Activated CD4-positive, alpha-beta T cell treated with anti-CD3 and anti-CD28 coated beads for 1 hour (primary cell): ENCODE measurements at regions not wholly inside any gene's neighbourhood (a gene's known extent, or its start where the extent isn't known, plus 50 kb on each side); places are given as distances from the start of the nearest gene placed in this dataset.

Source experiments
- DNase-seq: peaks from one replicate; pipeline ENCODE4 v3.0.0-alpha.2; 2020

DNA sequence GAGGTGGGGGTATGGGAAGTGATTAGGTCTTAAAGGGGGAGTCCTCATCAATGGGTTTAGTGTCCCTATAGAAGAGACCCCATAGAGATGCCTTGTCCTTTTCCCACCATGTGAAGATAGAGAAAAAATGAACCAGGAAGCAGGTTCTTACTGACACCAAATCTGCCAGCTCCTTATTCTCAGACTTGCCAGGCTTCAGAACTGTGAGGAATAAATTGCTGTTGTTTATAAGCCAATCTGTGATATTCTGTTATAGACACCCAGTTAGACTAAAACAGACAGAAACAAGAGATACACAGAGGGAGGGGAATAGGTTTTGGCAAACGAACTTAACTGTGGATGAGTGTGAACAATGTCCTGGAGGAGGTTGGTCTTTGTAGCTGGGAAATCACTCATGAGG is 381.4 kb downstream of the ADRA2A start:
- no peak for DNase-seq

DNA sequence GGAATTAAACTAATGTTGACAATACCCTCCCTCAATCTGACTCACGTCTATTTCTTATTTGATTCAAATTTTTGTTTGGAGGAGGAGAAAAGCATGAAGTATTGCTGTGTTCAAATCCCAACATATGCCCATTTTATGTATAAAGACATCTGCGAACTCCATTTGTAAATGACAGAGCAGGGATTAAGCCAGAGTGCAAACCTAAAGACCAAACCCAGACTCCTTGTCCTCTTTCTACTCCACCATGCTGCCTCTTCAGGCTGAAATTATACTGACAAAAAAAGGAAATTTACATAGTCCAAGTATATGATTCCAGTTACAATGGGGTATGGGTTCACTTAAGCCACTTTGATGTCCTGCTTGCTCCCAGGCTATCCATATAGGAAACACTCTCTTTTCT is 383.1 kb downstream of the ADRA2A start:
- DNase-seq = no peak

DNA sequence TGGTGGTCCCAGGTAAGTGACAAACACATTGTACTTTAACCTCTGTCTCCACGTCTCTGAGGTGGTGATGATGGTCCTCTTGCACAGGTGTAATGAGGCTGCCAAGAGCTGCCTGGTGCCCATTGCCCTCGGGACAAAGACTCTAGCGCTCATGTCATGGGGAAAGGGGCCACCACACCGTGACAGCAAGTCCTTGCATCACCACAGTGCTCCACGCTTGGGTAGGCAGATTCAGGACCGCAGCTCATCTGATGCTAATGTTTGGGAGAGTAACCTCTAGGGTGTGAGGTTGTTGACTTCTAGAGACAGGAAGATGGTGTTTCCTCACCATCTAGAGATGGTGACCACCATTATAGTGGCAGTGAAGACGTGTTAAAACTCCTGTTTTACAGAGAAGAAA is 395.6 kb downstream of the ADRA2A start:
- DNase-seq = no peak

DNA sequence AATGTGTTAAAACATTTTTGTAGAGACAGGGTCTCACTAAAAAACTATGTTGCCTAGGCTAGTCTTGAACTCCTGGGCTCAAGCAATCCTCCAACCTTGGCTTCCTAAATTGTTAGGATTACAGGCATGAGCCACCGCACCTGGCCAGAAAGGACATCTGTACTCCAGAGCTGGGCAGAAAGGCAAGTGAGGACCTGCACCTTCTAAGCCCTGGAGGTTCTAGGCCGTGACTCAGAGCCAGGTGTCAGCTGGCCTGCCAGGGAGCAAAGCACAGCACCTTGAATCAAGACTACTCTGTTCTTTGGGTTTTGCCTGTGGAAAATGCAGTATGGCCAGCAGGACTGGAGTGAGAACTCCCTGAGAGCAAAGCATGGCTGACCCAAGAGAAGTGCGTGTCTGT is 396.5 kb downstream of the ADRA2A start:
- no peak for DNase-seq

DNA sequence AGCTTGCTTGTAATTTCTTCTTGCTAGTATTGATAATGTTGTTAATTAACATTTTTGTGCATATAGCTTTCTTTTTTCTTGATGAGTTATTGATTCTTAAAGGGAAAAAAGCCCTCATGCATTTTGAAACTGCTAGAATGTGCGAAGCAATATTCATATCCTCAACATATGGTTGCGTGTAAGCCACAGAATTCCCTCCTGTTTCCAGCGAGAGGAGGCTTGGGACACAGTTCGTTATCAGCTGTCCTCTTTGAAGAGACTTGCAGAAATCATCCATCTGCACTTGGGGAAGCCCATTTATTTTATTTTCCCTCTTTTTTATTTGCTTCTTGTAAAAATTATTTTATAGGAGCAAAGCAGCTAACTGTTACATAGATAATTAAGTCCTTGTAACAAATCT is 398.0 kb downstream of the ADRA2A start:
- DNase-seq = no peak

DNA sequence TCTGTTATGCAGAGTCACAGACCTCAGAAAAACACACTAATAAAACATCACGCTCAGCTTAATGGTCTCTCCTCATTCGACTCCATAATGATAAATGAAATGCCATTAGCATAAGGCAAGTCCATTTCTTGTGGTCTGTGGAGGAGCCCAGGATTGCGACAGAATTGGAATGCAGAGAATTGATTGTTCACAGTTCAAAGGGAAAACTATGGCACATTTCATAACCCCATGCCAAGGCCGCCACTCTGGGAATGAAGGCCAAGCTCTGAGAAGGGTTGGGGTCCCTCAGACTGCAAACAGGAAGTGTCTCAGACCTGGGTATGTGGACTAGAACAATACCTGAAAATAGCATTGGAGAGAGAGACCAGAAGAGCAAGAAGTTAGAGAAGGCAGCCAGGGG is 398.9 kb downstream of the ADRA2A start:
- no peak for DNase-seq

DNA sequence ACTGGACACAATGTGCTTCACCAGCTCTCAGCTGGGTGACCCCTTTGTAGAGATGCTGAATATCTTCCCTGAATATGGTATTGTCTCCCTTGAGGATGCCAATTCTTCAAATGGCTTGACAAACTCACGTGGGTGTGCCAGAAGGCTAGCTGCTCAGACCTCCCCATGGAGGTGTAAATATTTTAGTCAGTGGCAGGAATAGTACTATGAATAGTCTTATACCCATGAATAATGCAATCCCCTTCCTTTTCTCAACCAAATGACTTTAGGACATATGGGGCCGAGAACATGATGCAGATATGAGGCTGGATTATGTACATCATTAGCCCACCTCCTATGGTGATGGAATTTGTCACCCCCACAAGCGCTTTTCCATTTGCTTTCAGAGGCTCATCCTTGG is 401.8 kb downstream of the ADRA2A start:
- DNase-seq = no peak

DNA sequence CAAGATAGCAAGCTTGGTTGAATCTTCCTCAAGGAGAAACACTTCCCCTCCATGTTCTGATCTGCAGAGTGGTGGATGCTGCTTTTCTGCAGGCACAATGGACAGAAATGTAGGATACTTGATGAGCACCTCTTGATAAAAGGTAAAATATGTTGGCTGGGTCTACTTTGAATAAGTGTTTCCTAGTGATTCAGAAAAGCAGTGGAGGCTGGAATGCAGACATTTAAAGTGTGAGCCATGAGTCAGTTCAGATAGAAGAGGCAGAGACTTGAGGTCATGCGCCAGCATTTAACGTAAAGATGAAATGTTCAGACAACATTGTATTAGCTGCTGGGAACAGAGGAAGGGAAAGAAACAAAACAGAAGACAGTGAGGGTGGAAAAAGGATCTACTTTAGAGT is 403.1 kb downstream of the ADRA2A start:
- no peak for DNase-seq

DNA sequence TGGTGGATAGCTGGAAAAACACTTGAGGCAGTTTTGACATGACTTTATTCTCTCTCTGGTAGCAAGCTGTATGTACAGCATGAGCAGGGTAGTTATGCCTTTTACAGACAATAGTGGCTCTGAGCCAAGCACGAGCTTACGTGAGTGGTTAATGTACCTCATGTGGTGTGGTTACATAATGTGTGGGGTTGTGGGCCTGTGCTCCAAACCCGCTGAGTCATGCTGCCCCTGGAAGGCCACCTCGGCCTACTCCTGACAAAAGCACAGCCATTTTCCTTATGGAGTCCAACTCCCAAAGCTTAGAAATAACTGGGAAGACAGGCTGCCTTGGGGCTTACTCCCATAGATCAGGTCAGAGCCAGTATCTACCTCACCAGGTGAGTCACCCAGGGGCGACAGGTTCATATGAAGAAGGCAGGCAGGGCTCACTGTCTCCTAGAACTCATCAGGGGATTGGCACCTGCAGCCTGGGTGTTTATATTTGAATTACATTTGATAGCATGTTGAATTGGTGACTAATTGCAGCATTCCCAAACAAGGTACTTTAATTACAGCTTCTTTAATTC is 404.5 kb downstream of the ADRA2A start:
- no peak for DNase-seq

DNA sequence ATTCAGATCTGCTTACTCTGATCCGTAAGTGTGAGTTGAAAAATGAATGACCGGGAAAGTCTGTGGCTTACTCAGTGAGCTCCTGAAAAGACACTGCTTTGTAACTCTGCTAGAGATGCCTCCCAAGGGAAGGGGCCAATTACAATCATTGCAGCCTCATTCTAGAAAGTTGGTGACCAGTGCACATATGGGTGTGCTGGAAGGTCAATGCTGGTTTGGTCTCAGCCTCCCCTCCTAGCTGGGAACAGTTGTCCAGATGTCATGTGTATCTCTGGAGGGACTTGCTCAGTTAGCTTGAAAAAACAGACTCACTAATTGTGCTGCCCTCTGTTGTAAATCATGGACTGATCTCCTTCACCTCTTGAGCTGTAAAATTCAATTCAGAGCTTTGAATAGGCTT is 405.0 kb downstream of the ADRA2A start:
- no peak for DNase-seq

DNA sequence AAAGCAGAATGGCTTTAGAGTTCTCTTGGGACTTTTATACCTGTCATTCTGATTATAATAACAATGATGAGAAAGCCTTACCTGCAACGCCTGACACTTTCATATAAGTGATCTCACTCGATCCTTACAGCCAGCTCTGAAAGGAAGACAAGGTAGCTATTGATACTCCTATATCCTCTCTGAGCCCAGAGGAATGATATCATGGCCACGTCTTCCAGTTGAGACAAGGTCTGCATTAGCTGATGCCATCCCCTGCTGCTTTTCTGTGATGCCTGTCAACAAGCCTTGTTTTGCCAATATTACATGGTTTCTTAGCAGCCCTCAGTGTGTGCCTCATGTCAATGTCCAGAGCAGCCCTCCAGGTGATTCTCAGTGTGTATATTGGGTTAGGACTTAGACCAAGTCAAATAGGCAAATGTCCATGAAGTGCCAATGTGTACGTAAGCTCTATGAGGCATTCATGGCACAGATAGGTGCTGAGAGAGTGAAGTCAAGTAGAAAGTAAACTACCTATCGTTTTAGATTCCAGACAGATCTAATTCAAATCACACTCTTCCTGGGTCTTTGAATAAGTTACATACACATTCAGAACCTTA is 405.9 kb downstream of the ADRA2A start:
- no peak for DNase-seq

DNA sequence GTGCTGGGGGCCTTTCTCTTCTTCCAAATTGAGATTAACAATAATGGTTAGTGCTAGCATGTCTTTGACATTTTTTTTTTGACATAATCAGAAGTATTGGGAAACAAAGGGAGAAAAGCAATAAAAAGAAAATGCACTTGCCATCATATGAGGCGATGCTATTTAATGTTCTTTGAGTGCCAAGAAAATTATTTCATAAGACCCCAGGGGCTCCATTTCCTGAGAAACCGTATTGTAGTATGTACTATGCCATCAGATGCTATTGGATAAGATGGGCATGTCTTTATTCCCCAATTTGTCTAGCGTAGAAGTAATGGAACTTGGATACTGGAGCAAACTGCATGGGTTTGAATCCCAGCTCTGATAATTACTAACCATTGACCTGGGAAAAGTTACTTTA is 408.9 kb downstream of the ADRA2A start:
- no peak for DNase-seq

DNA sequence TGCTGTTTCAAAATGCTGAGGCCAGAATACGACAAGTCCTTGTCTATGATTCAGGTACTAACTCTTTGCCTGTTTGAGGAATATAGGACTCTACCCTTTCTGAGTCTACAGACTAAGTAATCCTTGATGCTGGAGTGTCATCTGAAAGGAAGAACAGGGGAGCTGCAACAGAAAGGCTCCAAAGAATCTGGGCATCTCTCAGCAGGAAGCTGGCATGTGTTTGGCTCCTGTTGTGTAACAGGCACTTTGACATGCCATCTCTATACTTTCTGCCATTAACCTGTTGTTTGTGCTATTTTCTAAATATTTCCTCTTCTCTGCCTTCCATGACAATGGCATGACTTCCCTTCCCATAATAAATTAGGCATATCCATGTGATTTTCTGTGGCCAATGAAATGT is 409.5 kb downstream of the ADRA2A start:
- no peak for DNase-seq

DNA sequence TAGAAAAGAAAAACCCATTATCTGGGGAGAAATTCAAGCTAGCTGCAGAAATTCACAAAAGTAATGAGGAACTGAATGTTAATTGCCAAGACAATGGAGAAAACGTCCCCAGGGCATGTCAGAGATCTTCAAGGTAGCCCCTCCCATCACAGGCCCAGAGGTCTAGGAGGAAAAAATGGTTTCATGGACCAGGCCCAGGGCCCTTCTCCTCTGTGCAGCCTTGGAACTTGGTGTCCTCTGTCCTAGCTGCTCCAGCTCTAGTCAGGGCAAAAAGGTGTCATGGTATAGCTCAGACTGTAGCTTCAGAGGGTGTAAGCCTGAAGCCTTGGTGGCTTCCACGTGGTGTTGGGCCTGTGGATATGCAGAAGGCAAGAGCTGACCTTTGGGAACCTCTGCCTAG is 411.8 kb downstream of the ADRA2A start:
- DNase-seq = no peak

DNA sequence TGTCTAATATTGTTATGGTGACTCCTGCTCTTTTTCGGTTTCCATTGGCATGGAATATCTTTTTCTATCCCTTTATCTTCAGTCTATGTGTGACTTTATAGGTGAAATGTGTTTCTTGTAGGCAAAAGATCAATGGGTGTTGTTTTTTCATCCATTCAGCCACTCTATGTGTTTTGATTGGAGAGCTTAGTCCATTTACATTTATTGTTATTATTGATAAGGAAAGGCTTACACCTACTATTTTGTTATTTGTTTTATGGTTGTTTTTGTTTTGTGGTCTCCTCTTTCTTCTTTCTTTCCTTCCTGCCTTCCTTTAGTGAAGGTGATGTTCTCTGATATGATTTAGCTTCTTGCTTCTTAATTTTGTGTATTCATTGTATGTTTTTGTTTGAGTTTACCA is 414.3 kb downstream of the ADRA2A start:
- DNase-seq = no peak

DNA sequence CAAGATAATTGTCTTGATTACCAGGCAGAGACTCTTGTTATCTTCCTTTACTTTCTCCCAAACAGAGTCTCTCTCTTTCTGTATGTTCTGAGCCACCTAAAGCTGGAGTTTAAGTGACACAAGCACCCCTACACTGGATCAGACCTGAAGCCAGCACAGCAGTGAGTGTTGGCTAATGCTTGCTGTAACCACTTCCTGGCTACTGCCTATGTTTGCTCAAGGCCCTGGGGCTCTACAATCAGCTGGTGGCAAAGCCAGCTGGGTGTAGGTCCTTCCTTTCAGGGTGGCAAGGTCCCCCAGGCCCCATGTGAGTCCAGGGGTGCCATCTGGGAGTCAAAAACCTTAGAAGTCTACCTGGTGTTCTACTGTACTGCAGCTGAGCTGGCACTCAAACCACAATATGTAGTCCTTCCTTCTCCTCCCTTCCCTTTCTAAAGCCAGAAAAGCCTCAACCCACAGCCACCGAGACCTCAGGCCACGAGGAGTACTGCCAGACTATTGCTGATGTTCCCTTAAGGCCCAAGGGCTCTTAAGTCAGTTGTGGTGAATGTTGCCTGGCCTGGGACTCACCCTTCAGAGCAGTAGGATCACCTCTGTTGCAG is 416.3 kb downstream of the ADRA2A start:
- no peak for DNase-seq

DNA sequence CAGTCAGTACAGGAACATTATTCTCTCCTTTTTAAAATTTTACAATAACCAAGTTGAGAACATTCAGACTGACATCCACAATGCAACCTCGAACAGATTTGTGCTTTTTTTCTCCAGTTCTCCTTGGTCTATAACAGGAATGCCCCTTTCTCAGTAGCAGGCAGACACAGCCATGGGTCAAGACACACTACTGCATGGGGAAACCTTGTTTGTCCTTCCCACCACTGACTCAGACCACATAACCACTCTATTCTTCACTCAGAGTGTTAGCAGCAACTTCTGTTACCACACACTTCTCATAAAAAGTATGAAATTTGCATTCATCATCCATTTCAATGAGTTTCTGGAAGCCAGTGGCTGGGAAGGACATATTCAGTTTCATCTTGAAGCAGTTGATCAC is 421.7 kb downstream of the ADRA2A start:
- DNase-seq = no peak

DNA sequence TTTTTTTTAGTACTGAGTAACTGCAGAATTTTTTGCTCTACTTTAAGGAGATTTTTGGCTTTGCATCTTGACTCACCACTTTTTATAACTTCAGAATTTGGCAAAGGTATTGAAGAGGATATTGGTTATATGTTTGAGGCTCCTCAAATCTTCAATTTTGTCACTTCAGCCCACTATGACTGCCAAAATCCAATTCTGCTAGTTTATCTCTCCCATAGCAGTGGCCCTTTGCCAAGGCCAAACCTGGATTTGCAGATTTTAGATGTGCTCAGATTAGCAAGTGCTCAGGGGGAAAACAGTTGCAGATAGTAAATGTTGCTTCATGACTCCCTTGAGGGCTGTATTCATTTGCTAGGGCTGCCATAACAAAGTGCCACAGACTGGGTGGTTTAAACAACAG is 427.5 kb downstream of the ADRA2A start:
- no peak for DNase-seq

DNA sequence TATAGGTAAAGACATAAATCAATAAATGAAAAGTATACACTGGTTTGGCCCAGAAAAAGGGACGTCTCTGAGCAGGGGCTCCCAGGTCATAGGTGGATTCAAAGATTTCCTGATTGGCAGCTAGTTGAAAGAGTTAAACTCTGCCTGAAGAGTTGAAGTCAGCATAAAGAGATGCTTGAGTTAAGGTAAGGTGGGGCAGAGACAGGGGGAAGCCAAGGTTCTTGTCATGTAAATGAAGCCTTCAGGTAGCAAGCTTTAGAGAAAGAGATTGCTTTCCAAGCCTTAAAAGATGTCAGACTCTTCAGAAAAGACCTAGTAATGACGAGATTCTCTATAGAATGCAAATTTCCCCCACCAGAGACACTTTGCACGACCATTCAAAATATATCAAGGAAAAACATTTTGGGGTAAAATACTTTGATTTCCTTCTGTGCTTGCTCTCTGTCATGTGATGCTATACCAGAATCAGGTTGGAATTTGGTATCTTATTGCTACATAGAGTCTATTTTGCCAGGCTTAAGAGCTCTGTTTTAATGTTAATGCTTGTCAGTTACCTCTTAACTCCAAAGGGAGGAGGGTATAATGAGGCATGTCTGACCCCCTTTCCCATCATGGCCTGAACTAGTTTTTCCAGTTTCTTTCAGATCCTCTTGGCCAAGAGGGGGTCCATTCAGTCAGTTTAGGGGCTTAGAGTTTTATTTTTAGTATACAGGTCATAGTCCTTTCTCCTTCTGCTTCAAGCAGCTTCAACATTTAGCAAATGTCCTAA is 429.6 kb downstream of the ADRA2A start:
- no peak for DNase-seq

DNA sequence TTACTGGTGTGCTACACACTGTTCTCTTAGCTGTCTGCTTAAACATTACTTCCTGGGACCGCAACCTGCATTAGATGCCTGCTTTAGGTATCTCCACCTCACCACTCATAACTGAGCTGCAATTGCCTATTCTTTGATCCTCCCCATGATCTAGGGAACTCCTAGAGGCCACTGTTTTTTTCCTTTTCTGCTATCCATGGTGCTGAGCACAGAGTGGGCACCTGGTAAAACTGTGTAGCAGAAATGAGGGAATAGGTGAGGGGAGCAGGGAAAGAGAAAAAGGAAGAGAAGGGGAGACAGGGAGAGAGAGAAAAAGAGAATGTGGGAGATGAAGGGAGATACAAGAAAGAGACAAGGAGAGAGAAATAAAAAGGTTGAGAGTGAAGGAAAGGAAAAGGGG is 434.9 kb downstream of the ADRA2A start:
- no peak for DNase-seq

DNA sequence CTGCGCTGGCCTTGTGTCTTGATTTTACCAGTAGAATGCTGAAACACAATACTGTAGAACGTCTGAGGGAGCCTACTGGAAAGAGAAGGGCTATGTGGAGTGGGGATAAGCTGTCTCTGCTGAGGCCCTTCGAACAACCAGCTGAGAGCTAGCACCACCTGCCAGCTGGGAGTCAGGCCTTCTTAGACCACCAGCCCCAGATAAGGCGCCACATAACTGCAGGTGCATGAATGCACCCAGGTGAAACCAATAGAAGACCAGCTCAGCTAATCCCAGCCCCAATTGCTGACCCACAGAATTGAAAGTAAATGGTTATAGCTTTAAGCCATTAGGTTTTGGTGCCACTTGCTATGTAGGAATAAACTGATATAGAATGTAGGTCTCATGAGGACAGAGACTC is 438.4 kb downstream of the ADRA2A start:
- DNase-seq = no peak

DNA sequence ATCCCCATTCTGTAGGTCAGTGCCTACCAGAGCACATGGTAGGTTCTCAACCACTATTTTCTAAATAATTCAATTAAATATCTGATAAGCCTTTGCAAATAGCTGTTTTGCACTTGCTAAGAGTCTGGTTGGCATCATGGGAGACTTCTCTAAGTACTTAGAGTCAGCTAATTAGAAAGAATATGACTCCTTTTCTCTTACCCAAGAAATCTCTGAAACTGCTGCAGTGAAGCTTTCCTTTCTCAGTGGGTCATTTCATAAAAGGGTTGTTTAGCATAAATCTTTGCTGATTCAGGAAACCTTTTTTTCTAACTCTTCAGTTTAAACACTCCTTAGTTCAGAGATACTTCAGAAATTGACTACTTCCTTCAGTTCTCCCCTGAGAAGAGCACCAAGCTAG is 438.9 kb downstream of the ADRA2A start:
- no peak for DNase-seq

DNA sequence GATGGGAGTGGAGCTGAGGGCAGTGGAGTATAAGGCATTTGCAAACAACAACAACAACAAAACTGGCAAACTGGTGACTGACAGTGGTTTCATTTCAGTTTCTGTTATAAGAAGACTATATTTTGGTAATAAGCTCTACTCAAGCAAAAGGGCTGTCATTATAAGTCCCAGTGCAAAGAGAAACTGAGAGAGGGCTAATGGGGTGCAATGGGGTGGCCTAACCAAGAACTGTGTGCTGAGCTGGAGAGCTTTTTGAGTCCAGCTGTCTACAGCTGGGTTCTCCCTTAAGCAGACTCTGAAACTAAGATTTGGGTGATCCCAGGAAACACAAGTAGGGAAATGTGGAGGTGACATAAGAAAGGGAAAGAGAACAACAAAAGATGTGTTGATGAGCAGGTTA is 439.3 kb downstream of the ADRA2A start:
- no peak for DNase-seq

DNA sequence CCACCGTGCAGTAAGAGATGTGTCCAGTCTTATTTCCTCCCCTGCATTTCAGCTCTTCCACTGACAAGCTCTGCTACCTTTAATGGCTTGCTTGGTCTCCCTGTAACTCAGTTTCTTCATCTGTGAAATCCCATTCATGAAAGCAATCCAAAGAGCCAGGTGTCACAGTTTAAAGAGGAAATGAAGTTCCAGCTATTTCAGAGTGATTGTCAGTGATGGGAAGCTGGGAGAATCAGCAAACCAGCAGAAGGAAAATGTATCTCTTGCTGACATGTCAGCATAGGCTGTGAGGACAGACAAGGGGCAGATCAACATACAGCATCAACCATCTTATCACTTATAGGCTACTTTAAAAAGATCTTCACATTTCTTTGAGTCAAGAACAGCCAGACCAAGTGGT is 445.3 kb downstream of the ADRA2A start:
- no peak for DNase-seq
